ENCODE measurements at regions not wholly inside any gene's neighbourhood (a gene's known extent, or its start where the extent isn't known, plus 50 kb on each side); places are given as distances from the start of the nearest gene placed in this dataset.

DNA sequence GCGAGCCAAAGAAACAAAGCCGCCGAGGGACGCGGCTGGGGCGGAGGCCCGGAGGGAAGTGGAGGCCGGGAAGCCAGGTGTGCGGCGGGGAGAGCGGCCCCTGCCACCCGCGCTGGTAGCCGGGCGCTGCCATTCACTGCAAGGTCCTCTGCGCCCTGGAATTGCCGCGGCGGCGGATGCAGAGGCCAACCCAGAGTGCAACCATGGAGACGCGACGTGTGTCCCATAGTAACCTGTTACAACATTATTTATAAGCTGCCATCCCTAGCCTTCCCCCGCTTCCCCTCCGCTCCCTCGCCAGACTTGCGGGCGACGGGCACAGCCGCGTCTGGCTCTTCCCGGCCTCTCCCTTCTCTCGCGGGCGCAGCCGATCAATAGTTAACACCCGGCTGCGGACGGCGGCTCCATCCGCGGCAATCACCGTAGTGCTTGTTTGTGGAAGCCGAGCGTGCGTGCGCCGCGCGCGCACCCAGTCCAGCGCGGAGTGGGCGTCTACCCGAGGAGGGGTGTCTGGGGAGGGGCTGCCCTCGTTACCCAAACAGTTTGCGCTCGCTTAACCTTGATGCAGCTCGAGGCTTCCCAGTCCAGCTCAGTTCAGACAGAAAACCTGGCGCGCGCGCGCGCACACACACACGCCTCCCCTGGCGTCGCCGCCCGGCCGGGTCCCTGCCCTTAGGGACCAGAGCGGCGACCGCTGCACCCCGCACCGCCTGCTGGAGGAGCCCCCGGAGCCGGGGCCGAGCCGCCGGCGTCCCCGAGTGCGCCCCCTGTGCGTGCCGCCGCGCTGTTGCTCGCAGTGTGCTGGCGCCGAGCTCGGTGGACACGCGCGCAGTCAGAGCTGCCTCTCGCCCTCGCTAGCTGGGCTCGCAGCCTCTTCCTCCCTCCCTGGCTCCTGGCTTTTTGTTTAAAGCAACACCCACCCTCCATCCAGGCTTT, 165.4 kb upstream of the DPP6 start:
- H3K27ac ChIP-seq (ENCODE audit: low read length) = no peak overlapping the region
- no peak overlapping the region for H3K4me3 ChIP-seq (ENCODE audit: low read depth in 2 of 2, low read length in 2 of 2)
- POLR2A ChIA-PET = no interaction called here
- TF ChIP-seq SIN3A (IDR thresholded peaks at IDR 0.05; ENCODE audit: borderline replicate concordance, insufficient read depth, low read depth, low read length) (no peak), REST (IDR thresholded peaks at IDR 0.05; ENCODE audit: insufficient read depth in 1 of 2, low read depth in 2 of 2, low read length in 1 of 2) (no peak)
- CTCF ChIA-PET = no interaction called here
- no peaks in the 10 kb centered on the region for H3K27me3 ChIP-seq (ENCODE audit: control insufficient read depth, insufficient read depth, low read length)
- no peaks in the 10 kb centered on the region for H3K36me3 ChIP-seq (ENCODE audit: control insufficient read depth, insufficient read depth, low read length)
- DNase-seq (ENCODE audit: low read depth, low spot score) = no peak
- ATAC-seq = no peak
- in situ Hi-C loops (cut with HindIII; ENCODE audit: low pct_unique_long_range_greater_than_20kb, low sequenced_read_pairs) = no loop called here
- intact Hi-C loops (cut with micrococcal nuclease; ENCODE audit: unreplicated experiment) = no loop called here
- no TSS peak for BruUV-seq (replicated peaks)
- no peaks in the 10 kb centered on the region for H3K4me1 ChIP-seq (ENCODE audit: control insufficient read depth, insufficient read depth, low read length)
- H3K9me3 ChIP-seq (ENCODE audit: control insufficient read depth, insufficient read depth, low read depth, low read length) = no peaks in the 10 kb centered on the region; the same call in 1 of the 2 replicates

- Histone ChIP-seq H3K27me3 (ENCODE audit: control insufficient read depth, insufficient read depth, low read length) (no peaks in the 10 kb centered on the region), H3K36me3 (ENCODE audit: control insufficient read depth, insufficient read depth, low read length) (no peaks in the 10 kb centered on the region), H3K4me1 (ENCODE audit: control insufficient read depth, insufficient read depth, low read length) (no peaks in the 10 kb centered on the region), H3K27ac (ENCODE audit: low read length) (no peak overlapping the region), H3K9me3 (ENCODE audit: control insufficient read depth, insufficient read depth, low read depth, low read length) (no peaks in the 10 kb centered on the region; the same call in 1 of the 2 replicates), H3K4me3 (ENCODE audit: low read depth in 2 of 2, low read length in 2 of 2) (no peak overlapping the region)
- intact Hi-C loops (cut with micrococcal nuclease; ENCODE audit: unreplicated experiment) = no loop called here
- TF ChIP-seq CTCF (IDR thresholded peaks at IDR 0.05) (no peak), TCF7L2 (IDR thresholded peaks at IDR 0.05; ENCODE audit: low read depth, low read length) (no peak), SIN3A (IDR thresholded peaks at IDR 0.05; ENCODE audit: borderline replicate concordance, insufficient read depth, low read depth, low read length) (no peak), POLR2AphosphoS5 (IDR thresholded peaks at IDR 0.05; ENCODE audit: low read depth, low read length) (no peak), REST (IDR thresholded peaks at IDR 0.05; ENCODE audit: insufficient read depth in 1 of 2, low read depth in 2 of 2, low read length in 1 of 2) (no peak)
- in situ Hi-C loops (cut with HindIII; ENCODE audit: low pct_unique_long_range_greater_than_20kb, low sequenced_read_pairs) = no loop called here
- ChIA-PET POLR2A (no interaction called here), CTCF (no interaction called here)
- ATAC-seq = no peak
- BruUV-seq (replicated peaks) = no TSS peak
- DNase-seq (ENCODE audit: low read depth, low spot score) = no peak
Observed at GRCh38 chr7:153887749-153888569, 164.2 kb upstream of the DPP6 start.
